WTC11 (cell line): ENCODE measurements at regions not wholly inside any gene's neighbourhood (a gene's known extent, or its start where the extent isn't known, plus 50 kb on each side); places are given as distances from the start of the nearest gene placed in this dataset.

Experiments used
- ATAC-seq: fragments of 200-7000 bp; cut with Tn5 transposase; 2 replicates; pipeline ENCODE4 v1.10.0; 2021; ENCODE audit warnings: mild to moderate bottlenecking, moderate library complexity
- CTCF ChIA-PET: fragments of 300-600 bp; sonication (Branson Sonifier 250); formaldehyde crosslinking; loops from one replicate; lab custom pipeline; 2021; ENCODE audit warnings: antibody characterized with exemption; lab: Charles Lee
- POLR2A ChIA-PET: fragments of 350-600 bp; sonication (Branson Sonifier 250); formaldehyde crosslinking; loops from one replicate; lab custom pipeline; 2021; ENCODE audit warnings: antibody characterized with exemption; lab: Charles Lee
- DNase-seq: peaks from one replicate; pipeline ENCODE4 v3.0.0; 2021; ENCODE audit warnings: low spot score
- H3K27ac Mint-ChIP-seq: 2 replicates; pipeline ENCODE4 v1.8.0; 2021; ENCODE audit warnings: mixed read lengths
- H3K27me3 Mint-ChIP-seq: 2 replicates; pipeline ENCODE4 v1.8.0; 2021; ENCODE audit warnings: low read depth, mild to moderate bottlenecking, moderate library complexity, mixed read lengths
- H3K36me3 Mint-ChIP-seq: 2 replicates; pipeline ENCODE4 v1.8.0; 2021; ENCODE audit warnings: mixed read lengths
- H3K4me1 Mint-ChIP-seq: 2 replicates; pipeline ENCODE4 v1.8.0; 2022; ENCODE audit warnings: mixed read lengths
- H3K4me3 Mint-ChIP-seq: 2 replicates; pipeline ENCODE4 v1.8.0; 2021; ENCODE audit warnings: mild to moderate bottlenecking, moderate library complexity, mixed read lengths
- H3K9me3 Mint-ChIP-seq: 2 replicates; pipeline ENCODE4 v1.8.0; 2021; ENCODE audit warnings: mixed read lengths
- AFF4 ChIP-seq: sonication (generic); formaldehyde crosslinking; IDR thresholded peaks from 2 replicates; pipeline ENCODE4 v1.8.1; 2023; ENCODE audit warnings: mild to moderate bottlenecking, missing genetic modification reagents, borderline replicate concordance
- ATF2 ChIP-seq: sonication (generic); formaldehyde crosslinking; IDR thresholded peaks from 2 replicates; pipeline ENCODE4 v1.8.1; 2022; ENCODE audit warnings: low read depth, missing genetic modification reagents, borderline replicate concordance
- CBFB ChIP-seq: sonication (generic); formaldehyde crosslinking; IDR thresholded peaks from 2 replicates; pipeline ENCODE4 v1.8.1; 2022; ENCODE audit warnings: mild to moderate bottlenecking, low read depth, missing genetic modification reagents
- CREB1 ChIP-seq: sonication (generic); formaldehyde crosslinking; IDR thresholded peaks from 2 replicates; pipeline ENCODE4 v1.8.0; 2023; ENCODE audit warnings: mild to moderate bottlenecking, missing genetic modification reagents
- ERG ChIP-seq: fragments of 250-450 bp; sonication (Bioruptor Pico); IDR thresholded peaks from 2 replicates; pipeline ENCODE4 v1.8.0; 2021; ENCODE audit warnings: mild to moderate bottlenecking
- IRF1 ChIP-seq: sonication (generic); formaldehyde crosslinking; IDR thresholded peaks from 2 replicates; pipeline ENCODE4 v1.8.0; 2023; ENCODE audit warnings: missing genetic modification reagents
- KAT7 ChIP-seq: sonication (generic); formaldehyde crosslinking; IDR thresholded peaks from 2 replicates; pipeline ENCODE4 v1.8.1; 2023; ENCODE audit warnings: missing genetic modification reagents, mild to moderate bottlenecking, borderline replicate concordance
- NFATC4 ChIP-seq: fragments of 250-450 bp; sonication (Bioruptor Pico); IDR thresholded peaks from 2 replicates; pipeline ENCODE4 v1.9.0; 2021; ENCODE audit warnings: mild to moderate bottlenecking
- OVOL2 ChIP-seq: fragments of 250-450 bp; sonication (Bioruptor Pico); IDR thresholded peaks from 2 replicates; pipeline ENCODE4 v1.9.0; 2021; ENCODE audit warnings: mild to moderate bottlenecking, borderline replicate concordance
- PRRX2 ChIP-seq: fragments of 250-450 bp; sonication (Bioruptor Pico); IDR thresholded peaks from 2 replicates; pipeline ENCODE4 v1.8.0; 2021; ENCODE audit warnings: mild to moderate bottlenecking
- SMAD4 ChIP-seq: sonication (generic); formaldehyde crosslinking; IDR thresholded peaks from 2 replicates; pipeline ENCODE4 v1.8.0; 2022; ENCODE audit warnings: mild to moderate bottlenecking, missing genetic modification reagents
- SP1 ChIP-seq: sonication (generic); formaldehyde crosslinking; conservative IDR thresholded peaks from 2 replicates; pipeline ENCODE4 v1.8.1; 2022; ENCODE audit warnings: missing genetic modification reagents
- STAT6 ChIP-seq: sonication (generic); formaldehyde crosslinking; conservative IDR thresholded peaks from 2 replicates; pipeline ENCODE4 v1.8.1; 2023; ENCODE audit warnings: mild to moderate bottlenecking, low read depth, missing genetic modification reagents, moderate library complexity
- TEAD1 ChIP-seq: sonication (generic); formaldehyde crosslinking; IDR thresholded peaks from 2 replicates; pipeline ENCODE4 v1.8.0; 2022; ENCODE audit warnings: mild to moderate bottlenecking, missing genetic modification reagents
- ZNF281 ChIP-seq: sonication (generic); formaldehyde crosslinking; IDR thresholded peaks from 2 replicates; pipeline ENCODE4 v1.8.0; 2023; ENCODE audit warnings: mild to moderate bottlenecking, missing genetic modification reagents
- ZNF416 ChIP-seq: fragments of 250-450 bp; sonication (Bioruptor Pico); IDR thresholded peaks from 2 replicates; pipeline ENCODE4 v1.9.0; 2021; ENCODE audit warnings: mild to moderate bottlenecking, inconsistent platforms
- ZNF423 ChIP-seq: fragments of 250-450 bp; sonication (Bioruptor Pico); IDR thresholded peaks from 2 replicates; pipeline ENCODE4 v2.1.2; 2022; ENCODE audit warnings: mild to moderate bottlenecking, moderate library complexity
- ZNF532 ChIP-seq: fragments of 250-450 bp; sonication (Bioruptor Pico); IDR thresholded peaks from 2 replicates; pipeline ENCODE4 v1.9.0; 2021; ENCODE audit warnings: mild to moderate bottlenecking, borderline replicate concordance

GRCh38 chr11:115848080-115848479, 343.9 kb upstream of the CADM1 start:
- CTCF ChIA-PET, result interaction anchor here (1.2 kb wide), 1 partner anchor 22 kb away, joined by 4 read pairs; no protein-coding TSS in a partner anchor
- no peak for ATAC-seq
- H3K9me3 Mint-ChIP-seq, result no peaks in the 10 kb centered on the region

More at GRCh38 chr11:115848080-115848479, 343.9 kb upstream of the CADM1 start:
- H3K4me1 Mint-ChIP-seq, result no peaks in the 10 kb centered on the region
- H3K4me3 Mint-ChIP-seq, result no peak overlapping the region
- TF ChIP-seq PRRX2 (CRISPR knock-in tag), result no peak
- no peak for TF ChIP-seq ZNF281 (CRISPR knock-in tag)
- TF ChIP-seq SP1, result no peak
- no peak for TF ChIP-seq STAT6 (CRISPR knock-in tag)
- TF ChIP-seq OVOL2 (CRISPR knock-in tag), result no peak
- no peak for TF ChIP-seq TEAD1 (CRISPR knock-in tag)
- TF ChIP-seq ZNF416 (CRISPR knock-in tag), result no peak
- no peak for TF ChIP-seq CREB1
- no peak for TF ChIP-seq CBFB (CRISPR knock-in tag)
- TF ChIP-seq ZNF423 (CRISPR knock-in tag), result no peak
- TF ChIP-seq AFF4 (CRISPR knock-in tag), result no peak
- no peak for TF ChIP-seq ERG (CRISPR knock-in tag)
- no peak for TF ChIP-seq ATF2
- no peak for TF ChIP-seq IRF1
- TF ChIP-seq SMAD4 (CRISPR knock-in tag), result no peak
- TF ChIP-seq KAT7 (CRISPR knock-in tag), result no peak
- TF ChIP-seq ZNF532, result no peak
- no peak for TF ChIP-seq NFATC4 (CRISPR knock-in tag)
- no peaks in the 10 kb centered on the region for H3K36me3 Mint-ChIP-seq
- H3K27ac Mint-ChIP-seq, result no peak overlapping the region
- POLR2A ChIA-PET, result no interaction called here
- H3K27me3 Mint-ChIP-seq, result peaks cover 6% of the 10 kb centered on the region
- DNase-seq, result no peak
